Psoas muscle (tissue), 7 donors: ENCODE measurements at regions not wholly inside any gene's neighbourhood (a gene's known extent, or its start where the extent isn't known, plus 50 kb on each side); places are given as distances from the start of the nearest gene placed in this dataset.

Experiments used
- ATAC-seq, 4 donors: fragments of 200-7000 bp; cut with Tn5 transposase; one replicate each; pipeline ENCODE4 v1.9.1; 2020; ENCODE audit warnings: moderate library complexity in 3 of 4, mild to moderate bottlenecking in 2 of 4
- DNase-seq, 2 donors: peaks; one replicate each; pipeline ENCODE4 v3.0.0-alpha.2; 2020
- H3K27ac ChIP-seq: fragments of 200-600 bp; one replicate; pipeline ENCODE4 v1.8.0; 2022
- H3K27me3 ChIP-seq, 3 donors: fragments of 200-600 bp in 1 of 3; one replicate each; pipeline versions ENCODE4 v1.6.1 to v1.8.0; 2013 to 2022; ENCODE audit warnings: low read length in 2 of 3, mild to moderate bottlenecking in 2 of 3, moderate library complexity in 1 of 3; ENCODE audit not compliant: insufficient read depth in 3 of 3
- H3K36me3 ChIP-seq, 2 donors: fragments of 200-600 bp in 1 of 2; one replicate each; pipeline versions ENCODE4 v1.6.1 to v1.8.0; 2013 to 2022; ENCODE audit warnings: low read depth in 1 of 2, mild to moderate bottlenecking in 1 of 2, moderate library complexity in 1 of 2; ENCODE audit not compliant: insufficient read depth in 1 of 2
- H3K4me1 ChIP-seq: fragments of 200-600 bp; one replicate; pipeline ENCODE4 v1.8.0; 2022
- H3K4me3 ChIP-seq: fragments of 200-600 bp; one replicate; pipeline ENCODE4 v1.8.0; 2022; ENCODE audit warnings: mild to moderate bottlenecking
- H3K9me3 ChIP-seq: fragments of 200-600 bp; one replicate; pipeline ENCODE4 v1.8.0; 2022
- CTCF ChIP-seq: fragments of 200-600 bp; IDR thresholded peaks from one replicate; pipeline ENCODE4 v1.8.0; 2022; ENCODE audit warnings: antibody characterized with exemption
- WGBS, 3 donors: extraction: QIAGEN DNeasy Blood & Tissue Kit; methylation state at CpG; one replicate each; pipeline versions ENCODE4 v1.1.6 to v1.1.7; 2013; 5-methylcytosine and 5-hydroxymethylcytosine counted together
- intact Hi-C, 2 donors: fragments of 100-400 bp; cut with DNase I; formaldehyde crosslinking; loops; one replicate each; pipeline versions ENCODE4 v1.11.0 to v1.14.2; 2022
- donor health status: healthy with polysubstance abuse.
- donor health status: DM: no; HTN: no; CAD: no; lungs with moderate emphysema.
- donor health status: Bipolar disorder and iron deficiency.
- donor health status: healthy.
- donor health status: DM: yes; HTN: yes; CAD: no.
- donor health status: DM: no; HTN: no; CAD: no.
- donor health status: DM: yes; HTN: yes; CAD: no.

- no peak for TF ChIP-seq CTCF
- ATAC-seq (no peak), DNase-seq (no peak)
- H3K27ac ChIP-seq, result no peak overlapping the region
- no peaks in the 10 kb centered on the region for H3K27me3 ChIP-seq
- no peaks in the 10 kb centered on the region for H3K36me3 ChIP-seq
- H3K4me1 ChIP-seq, result no peaks in the 10 kb centered on the region
- H3K9me3 ChIP-seq, result no peaks in the 10 kb centered on the region
- intact Hi-C loops, result no loop called here
- H3K4me3 ChIP-seq, result no peak overlapping the region
These were observed 440.6 kb upstream of the JAG1 start for GRCh38 chr20:11114382-11114781.

GRCh38 chr20:11117808-11118528 lies 444.2 kb upstream of the JAG1 start:
- DNase-seq, result peak in 1 of 2 donors; percentile 11
- no peak overlapping the region for H3K4me3 ChIP-seq
- H3K4me1 ChIP-seq, result no peaks in the 10 kb centered on the region
- WGBS, 3 donors, result 40 to 58% (median 41%) methylated on average over 2 of the region's 2 CpGs
- intact Hi-C loops, result no loop called here
- ATAC-seq, result peak in 3 of 4 donors; percentile 57 to 76 (median 59)
- H3K27me3 ChIP-seq, result no peaks in the 10 kb centered on the region
- no peak overlapping the region for H3K27ac ChIP-seq
- H3K36me3 ChIP-seq, result no peaks in the 10 kb centered on the region
- no peaks in the 10 kb centered on the region for H3K9me3 ChIP-seq
- TF ChIP-seq CTCF, result no peak

GRCh38 chr20:11118802-11119380 lies 445.1 kb upstream of the JAG1 start:
- no peaks in the 10 kb centered on the region for H3K27me3 ChIP-seq
- DNase-seq (no peak), ATAC-seq (no peak)
- intact Hi-C loops, result no loop called here
- H3K4me1 ChIP-seq, result no peaks in the 10 kb centered on the region
- WGBS, 3 donors, result 61 to 79% (median 62%) methylated on average over 4 of the region's 4 CpGs
- H3K27ac ChIP-seq, result no peak overlapping the region
- TF ChIP-seq CTCF, result no peak
- no peak overlapping the region for H3K4me3 ChIP-seq
- H3K36me3 ChIP-seq, result no peaks in the 10 kb centered on the region
- no peaks in the 10 kb centered on the region for H3K9me3 ChIP-seq

GRCh38 chr20:11119573-11119972 lies 445.8 kb upstream of the JAG1 start:
- Histone ChIP-seq H3K27ac (no peak overlapping the region), H3K9me3 (no peaks in the 10 kb centered on the region), H3K4me1 (no peaks in the 10 kb centered on the region), H3K4me3 (no peak overlapping the region), H3K36me3 (no peaks in the 10 kb centered on the region), H3K27me3 (no peaks in the 10 kb centered on the region)
- DNase-seq (no peak), ATAC-seq (no peak)
- intact Hi-C loops, result no loop called here
- no peak for TF ChIP-seq CTCF
- WGBS, 3 donors, result 93 to 97% (median 95%) methylated on average over 3 of the region's 3 CpGs

- intact Hi-C loops, result no loop called here
- no peak for DNase-seq
These were observed 446.6 kb upstream of the JAG1 start for GRCh38 chr20:11120431-11120830.

More at GRCh38 chr20:11120431-11120830, 446.6 kb upstream of the JAG1 start:
- ATAC-seq, result no peak
- no peak overlapping the region for H3K4me3 ChIP-seq
- H3K27ac ChIP-seq, result no peak overlapping the region
- H3K9me3 ChIP-seq, result no peaks in the 10 kb centered on the region
- no peaks in the 10 kb centered on the region for H3K36me3 ChIP-seq
- no peaks in the 10 kb centered on the region for H3K27me3 ChIP-seq
- WGBS, 3 donors, result 73 to 88% (median 83%) methylated on average over 4 of the region's 4 CpGs
- TF ChIP-seq CTCF, result no peak
- no peaks in the 10 kb centered on the region for H3K4me1 ChIP-seq
